DOHH2 (cell line): ENCODE measurements at regions not wholly inside any gene's neighbourhood (a gene's known extent, or its start where the extent isn't known, plus 50 kb on each side); places are given as distances from the start of the nearest gene placed in this dataset.

Source experiments
- H3F3A ChIP-seq: fragments of 200-600 bp; sonication (generic), shearing (Covaris generic); 2 replicates; pipeline ENCODE4 v1.6.0; 2016; ENCODE audit warnings: antibody characterized with exemption, mild to moderate bottlenecking; ENCODE audit not compliant: control insufficient read depth, insufficient read depth
- H3K27ac ChIP-seq: fragments of 200-600 bp; sonication (generic); 2 replicates; pipeline ENCODE4 v1.5.1; 2014; ENCODE audit warnings: low read depth, mild to moderate bottlenecking, low read length, moderate library complexity
- H3K27me3 ChIP-seq: fragments of 200-600 bp; sonication (generic); 2 replicates; pipeline ENCODE4 v1.6.1; 2014; ENCODE audit warnings: mild to moderate bottlenecking, low read length, mixed read lengths; ENCODE audit not compliant: control insufficient read depth
- H3K36me3 ChIP-seq: fragments of 200-600 bp; sonication (generic); 2 replicates; pipeline ENCODE4 v1.6.1; 2014; ENCODE audit warnings: mild to moderate bottlenecking, low read length, moderate library complexity, mixed read lengths; ENCODE audit not compliant: control insufficient read depth
- H3K4me1 ChIP-seq: fragments of 200-600 bp; sonication (generic); 2 replicates; pipeline ENCODE4 v1.6.1; 2014; ENCODE audit warnings: mild to moderate bottlenecking, low read length, mixed read lengths; ENCODE audit not compliant: control insufficient read depth
- H3K4me2 ChIP-seq: fragments of 200-600 bp; sonication (generic); 2 replicates; pipeline ENCODE4 v1.6.0; 2014; ENCODE audit warnings: mild to moderate bottlenecking, low read length, moderate library complexity
- H3K4me3 ChIP-seq: fragments of 200-600 bp; sonication (generic); 2 replicates; pipeline ENCODE4 v1.5.1; 2014; ENCODE audit warnings: mild to moderate bottlenecking, low read length, mixed read lengths
- H3K79me2 ChIP-seq: fragments of 200-600 bp; sonication (generic); 2 replicates; pipeline ENCODE4 v1.6.1; 2014; ENCODE audit warnings: mild to moderate bottlenecking, low read length, mixed read lengths; ENCODE audit not compliant: control insufficient read depth
- H3K9me2 ChIP-seq: fragments of 200-600 bp; sonication (generic); replicated peaks from 2 replicates; pipeline ENCODE4 v1.6.1; 2014; ENCODE audit warnings: mild to moderate bottlenecking, low read length, mixed read lengths; ENCODE audit not compliant: control insufficient read depth
- H3K9me3 ChIP-seq: fragments of 200-600 bp; sonication (generic); 2 replicates; pipeline ENCODE4 v1.6.1; 2014; ENCODE audit warnings: antibody characterized with exemption, low read length, mixed read lengths; ENCODE audit not compliant: control insufficient read depth, insufficient read depth
- H4K20me1 ChIP-seq: fragments of 200-600 bp; sonication (generic); 2 replicates; pipeline ENCODE4 v1.6.0; 2014; ENCODE audit warnings: low read depth, mild to moderate bottlenecking, antibody characterized with exemption, low read length, moderate library complexity; ENCODE audit not compliant: control insufficient read depth, insufficient read depth
- EZH2phosphoT487 ChIP-seq: fragments of 200-600 bp; sonication (generic); IDR thresholded peaks from 2 replicates; pipeline ENCODE4 v1.6.1; 2017; ENCODE audit warnings: borderline replicate concordance, mild to moderate bottlenecking, antibody characterized with exemption, low read length, moderate library complexity, mixed read lengths
- TF ChIP-seq, protein P1 (sequence below): fragments of 200-600 bp; sonication (generic); IDR thresholded peaks from one replicate; pipeline ENCODE4 v1.5.1; 2014; ENCODE audit warnings: antibody characterized with exemption, mild to moderate bottlenecking, low read depth, low read length; ENCODE audit not compliant: poor library complexity, severe bottlenecking

DNA sequence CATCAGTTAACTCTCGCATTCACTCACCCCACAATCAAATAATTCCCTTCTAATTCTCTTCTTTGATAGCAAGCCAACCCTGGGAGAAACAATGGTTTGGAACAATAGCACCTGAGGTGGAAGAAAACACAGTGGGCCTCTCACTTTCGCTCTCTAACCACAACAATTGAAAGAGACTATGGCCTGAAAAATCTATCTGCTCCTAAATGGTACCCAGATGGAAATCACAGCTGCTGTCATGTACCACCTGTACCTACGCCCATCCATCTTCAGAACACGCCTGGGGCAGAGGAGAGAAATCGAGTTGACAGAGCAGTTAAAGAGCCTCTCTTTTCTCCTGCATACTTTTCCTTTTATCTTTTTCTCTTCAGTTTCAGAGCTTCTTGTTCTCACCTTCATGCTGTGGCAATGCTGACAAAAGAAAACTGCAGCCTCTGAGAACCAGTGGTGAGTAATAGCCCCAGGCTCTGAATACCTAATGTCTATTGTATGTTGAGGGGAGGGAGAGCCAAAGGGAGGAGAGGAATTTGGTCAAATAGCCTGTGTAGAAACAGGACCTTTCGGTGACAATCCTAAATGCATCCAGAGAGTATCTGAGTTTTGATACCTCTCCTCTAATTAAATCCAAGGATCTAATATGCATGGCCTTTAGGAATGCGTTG, 57.7 kb downstream of the ZC3H11B start:
- H3K9me3 ChIP-seq: no peaks in the 10 kb centered on the region
- no peaks in the 10 kb centered on the region for H3F3A ChIP-seq
- no peaks in the 10 kb centered on the region for H4K20me1 ChIP-seq
- TF ChIP-seq, protein P1, sequence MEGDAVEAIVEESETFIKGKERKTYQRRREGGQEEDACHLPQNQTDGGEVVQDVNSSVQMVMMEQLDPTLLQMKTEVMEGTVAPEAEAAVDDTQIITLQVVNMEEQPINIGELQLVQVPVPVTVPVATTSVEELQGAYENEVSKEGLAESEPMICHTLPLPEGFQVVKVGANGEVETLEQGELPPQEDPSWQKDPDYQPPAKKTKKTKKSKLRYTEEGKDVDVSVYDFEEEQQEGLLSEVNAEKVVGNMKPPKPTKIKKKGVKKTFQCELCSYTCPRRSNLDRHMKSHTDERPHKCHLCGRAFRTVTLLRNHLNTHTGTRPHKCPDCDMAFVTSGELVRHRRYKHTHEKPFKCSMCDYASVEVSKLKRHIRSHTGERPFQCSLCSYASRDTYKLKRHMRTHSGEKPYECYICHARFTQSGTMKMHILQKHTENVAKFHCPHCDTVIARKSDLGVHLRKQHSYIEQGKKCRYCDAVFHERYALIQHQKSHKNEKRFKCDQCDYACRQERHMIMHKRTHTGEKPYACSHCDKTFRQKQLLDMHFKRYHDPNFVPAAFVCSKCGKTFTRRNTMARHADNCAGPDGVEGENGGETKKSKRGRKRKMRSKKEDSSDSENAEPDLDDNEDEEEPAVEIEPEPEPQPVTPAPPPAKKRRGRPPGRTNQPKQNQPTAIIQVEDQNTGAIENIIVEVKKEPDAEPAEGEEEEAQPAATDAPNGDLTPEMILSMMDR: no peak
- TF ChIP-seq EZH2phosphoT487: no peak
- H3K27ac ChIP-seq: no peak overlapping the region
- H3K27me3 ChIP-seq: no peaks in the 10 kb centered on the region
- H3K4me2 ChIP-seq: no peak overlapping the region
- H3K9me2 ChIP-seq: no peaks in the 10 kb centered on the region
- H3K79me2 ChIP-seq: no peaks in the 10 kb centered on the region
- no peaks in the 10 kb centered on the region for H3K36me3 ChIP-seq
- no peaks in the 10 kb centered on the region for H3K4me1 ChIP-seq
- no peak overlapping the region for H3K4me3 ChIP-seq

GRCh38 chr1:219553934-219554502, 58.9 kb downstream of the ZC3H11B start:
- Histone ChIP-seq H3K36me3 (no peaks in the 10 kb centered on the region), H3K4me2 (no peak overlapping the region), H3F3A (no peaks in the 10 kb centered on the region), H3K27me3 (no peaks in the 10 kb centered on the region), H3K27ac (no peak overlapping the region), H3K4me3 (no peak overlapping the region), H4K20me1 (no peaks in the 10 kb centered on the region), H3K4me1 (no peaks in the 10 kb centered on the region), H3K79me2 (no peaks in the 10 kb centered on the region), H3K9me2 (no peaks in the 10 kb centered on the region), H3K9me3 (no peaks in the 10 kb centered on the region)
- no peak for TF ChIP-seq EZH2phosphoT487
- TF ChIP-seq, protein P1: no peak

DNA sequence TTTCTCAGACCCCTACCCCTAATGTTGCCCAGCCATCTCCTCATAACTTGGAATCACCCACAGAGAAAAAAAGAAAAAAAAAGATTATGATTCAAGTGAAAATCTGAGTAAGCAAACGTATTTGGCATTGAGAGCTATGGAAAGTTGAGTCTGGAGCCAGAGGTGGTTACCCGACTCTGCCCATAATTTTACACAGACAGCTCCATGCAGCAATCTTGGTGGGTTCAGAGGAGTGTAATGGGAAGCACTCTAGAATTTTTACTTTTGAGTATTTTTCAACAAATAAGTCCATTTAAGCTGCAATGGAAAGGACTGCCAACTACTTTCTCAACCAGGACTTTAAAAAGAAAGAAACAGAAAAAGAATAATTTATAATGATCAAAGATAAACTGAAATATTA, 62.7 kb downstream of the ZC3H11B start:
- H3K9me3 ChIP-seq: no peaks in the 10 kb centered on the region
- no peak for TF ChIP-seq EZH2phosphoT487
- TF ChIP-seq, protein P1: no peak

More for the DNA sequence above, 62.7 kb downstream of the ZC3H11B start:
- Histone ChIP-seq H3K4me1 (no peaks in the 10 kb centered on the region), H3K4me2 (no peak overlapping the region), H3K79me2 (no peaks in the 10 kb centered on the region), H4K20me1 (no peaks in the 10 kb centered on the region), H3K27me3 (no peaks in the 10 kb centered on the region), H3K36me3 (no peaks in the 10 kb centered on the region), H3K9me2 (no peaks in the 10 kb centered on the region), H3F3A (no peaks in the 10 kb centered on the region), H3K4me3 (no peak overlapping the region), H3K27ac (no peak overlapping the region)
